GM12865 (cell line): ENCODE measurements at regions not wholly inside any gene's neighbourhood (a gene's known extent, or its start where the extent isn't known, plus 50 kb on each side); places are given as distances from the start of the nearest gene placed in this dataset.

Experiments
- DNase-seq: peaks from one replicate; pipeline ENCODE4 v3.0.0; 2010; ENCODE audit warnings: low read depth
- H3K4me3 ChIP-seq: 2 replicates; pipeline ENCODE4 v1.5.1; 2011; ENCODE audit warnings: mild to moderate bottlenecking, low read depth, low read length, control low read depth
- TF ChIP-seq, protein P1 (sequence below): IDR thresholded peaks from 2 replicates; pipeline ENCODE4 v1.5.1; 2011; ENCODE audit warnings: low read length, control low read depth, low read depth, inconsistent platforms; ENCODE audit not compliant: insufficient read depth; ENCODE audit errors: missing control alignments

DNA sequence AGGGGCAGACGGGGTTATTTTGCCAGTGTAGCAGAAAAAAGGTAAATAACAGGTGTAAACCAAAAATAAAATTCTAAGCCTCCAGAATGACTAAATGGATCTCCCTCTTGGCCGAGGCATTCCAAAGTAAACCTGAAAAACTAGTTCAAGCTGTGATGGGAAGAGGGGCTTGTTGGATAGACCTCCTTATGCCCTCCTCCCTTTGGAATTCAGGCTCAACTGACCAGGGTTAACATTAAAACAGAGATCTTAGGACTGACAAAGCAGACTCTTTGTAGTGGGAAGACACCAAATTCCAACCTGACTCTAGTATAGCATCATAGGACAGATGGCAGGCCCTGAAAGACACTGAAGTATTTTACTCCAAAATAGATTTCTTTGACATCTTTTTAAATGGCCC, 113.8 kb upstream of the ITGB1 start:
- TF ChIP-seq, protein P1, sequence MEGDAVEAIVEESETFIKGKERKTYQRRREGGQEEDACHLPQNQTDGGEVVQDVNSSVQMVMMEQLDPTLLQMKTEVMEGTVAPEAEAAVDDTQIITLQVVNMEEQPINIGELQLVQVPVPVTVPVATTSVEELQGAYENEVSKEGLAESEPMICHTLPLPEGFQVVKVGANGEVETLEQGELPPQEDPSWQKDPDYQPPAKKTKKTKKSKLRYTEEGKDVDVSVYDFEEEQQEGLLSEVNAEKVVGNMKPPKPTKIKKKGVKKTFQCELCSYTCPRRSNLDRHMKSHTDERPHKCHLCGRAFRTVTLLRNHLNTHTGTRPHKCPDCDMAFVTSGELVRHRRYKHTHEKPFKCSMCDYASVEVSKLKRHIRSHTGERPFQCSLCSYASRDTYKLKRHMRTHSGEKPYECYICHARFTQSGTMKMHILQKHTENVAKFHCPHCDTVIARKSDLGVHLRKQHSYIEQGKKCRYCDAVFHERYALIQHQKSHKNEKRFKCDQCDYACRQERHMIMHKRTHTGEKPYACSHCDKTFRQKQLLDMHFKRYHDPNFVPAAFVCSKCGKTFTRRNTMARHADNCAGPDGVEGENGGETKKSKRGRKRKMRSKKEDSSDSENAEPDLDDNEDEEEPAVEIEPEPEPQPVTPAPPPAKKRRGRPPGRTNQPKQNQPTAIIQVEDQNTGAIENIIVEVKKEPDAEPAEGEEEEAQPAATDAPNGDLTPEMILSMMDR: no peak
- no peak overlapping the region for H3K4me3 ChIP-seq
- no peak for DNase-seq

DNA sequence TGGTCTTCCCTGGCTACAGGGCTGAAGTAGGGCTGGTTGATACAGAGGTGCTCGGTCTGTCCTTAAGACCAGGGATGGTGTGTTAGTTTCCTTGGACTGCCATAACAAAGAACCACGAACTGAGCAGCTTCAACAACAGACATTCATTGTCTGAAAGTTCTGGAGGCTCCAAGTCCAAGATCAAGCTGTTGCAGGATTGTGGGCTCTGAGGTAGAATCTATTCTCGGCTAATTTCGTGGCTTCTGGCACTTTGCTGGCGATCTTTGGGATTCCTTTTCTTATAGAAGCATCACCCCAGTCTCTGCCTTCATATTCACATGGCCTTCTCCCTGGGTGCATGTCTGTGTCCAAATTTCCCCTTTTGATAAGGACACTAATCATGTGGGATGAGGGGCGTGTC, 112.1 kb upstream of the ITGB1 start:
- TF ChIP-seq, protein P1: no peak
- no peak overlapping the region for H3K4me3 ChIP-seq

GRCh38 chr10:33067917-33068316, 109.9 kb upstream of the ITGB1 start:
- no peak overlapping the region for H3K4me3 ChIP-seq
- no peak for DNase-seq
- TF ChIP-seq, protein P1: no peak

More for the DNA sequence above, 112.1 kb upstream of the ITGB1 start:
- DNase-seq: no peak

- TF ChIP-seq, protein P1: no peak
- no peak overlapping the region for H3K4me3 ChIP-seq
- DNase-seq: no peak
These were observed 109.5 kb upstream of the ITGB1 start for GRCh38 chr10:33067481-33067880.

DNA sequence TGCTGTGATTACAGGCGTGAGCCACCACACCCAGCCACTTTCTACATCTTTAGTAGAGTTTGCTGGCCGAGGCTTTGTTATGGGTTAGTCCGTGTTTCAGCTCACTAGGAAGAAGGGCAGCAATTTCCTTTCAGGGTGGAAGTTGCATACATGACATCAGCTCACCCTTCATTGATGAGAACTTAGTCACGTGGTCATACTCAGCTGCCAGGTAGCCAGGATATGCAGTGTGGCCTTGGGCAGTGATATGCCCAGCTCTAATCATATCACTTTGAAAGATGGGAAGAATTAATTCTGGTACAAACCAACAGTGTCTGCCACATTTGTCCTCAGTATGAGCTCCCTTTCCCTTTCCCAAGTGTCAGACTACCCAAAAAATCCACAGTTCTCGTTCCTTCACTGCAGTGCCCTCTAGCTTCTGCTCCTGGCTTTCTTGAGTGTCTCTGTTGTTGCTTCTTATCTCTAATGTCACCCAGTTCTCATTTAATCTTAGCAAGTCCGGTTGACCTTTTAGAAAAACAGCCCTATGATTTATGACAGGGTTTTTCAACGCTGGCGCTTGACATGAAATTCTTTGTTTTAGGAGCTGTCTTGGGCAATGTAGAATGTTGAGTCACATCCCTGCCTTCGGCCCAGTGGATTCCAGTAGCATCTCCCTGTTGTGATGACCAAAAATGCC, 108.7 kb upstream of the ITGB1 start:
- DNase-seq: no peak
- no peak overlapping the region for H3K4me3 ChIP-seq
- TF ChIP-seq, protein P1: no peak

DNA sequence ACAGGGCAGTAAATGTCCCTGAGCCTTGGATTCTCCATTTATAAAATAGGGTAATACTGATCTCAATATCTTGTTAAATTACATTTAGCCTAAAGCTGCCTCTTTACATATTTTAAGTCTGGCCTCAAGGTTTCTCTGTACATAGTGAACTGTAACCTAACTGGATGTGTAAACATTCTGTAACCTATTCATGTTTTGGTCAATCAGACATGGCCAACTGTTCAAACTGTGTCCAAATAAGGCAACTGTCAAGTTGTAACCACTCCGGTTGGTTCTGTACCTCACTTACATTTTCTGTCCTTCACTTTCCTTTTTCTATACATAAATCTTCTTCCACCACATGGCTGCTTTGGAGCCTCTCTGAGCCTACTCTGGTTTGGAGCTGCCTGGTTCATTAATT, 107.1 kb upstream of the ITGB1 start:
- no peak for DNase-seq
- no peak overlapping the region for H3K4me3 ChIP-seq
- TF ChIP-seq, protein P1: no peak

DNA sequence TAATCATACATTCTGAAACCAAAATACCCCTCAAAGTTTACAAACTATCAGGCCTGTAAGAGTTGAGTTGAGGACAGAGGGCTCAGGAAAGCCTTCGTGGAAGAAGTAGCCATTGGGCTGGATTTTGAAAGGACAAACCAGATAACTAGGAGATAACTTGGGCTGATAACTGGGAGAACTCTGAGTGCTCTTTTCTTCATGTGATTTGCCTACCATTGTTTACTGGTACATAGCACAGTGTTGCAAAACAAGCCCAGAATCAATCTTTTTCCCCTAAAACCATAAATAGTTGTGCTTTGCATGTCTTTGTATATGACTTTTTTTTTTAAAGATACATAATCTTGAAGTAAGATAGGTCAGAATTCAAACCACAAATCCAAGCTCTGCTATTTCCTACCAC, 106.7 kb upstream of the ITGB1 start:
- no peak for DNase-seq
- no peak overlapping the region for H3K4me3 ChIP-seq
- TF ChIP-seq, protein P1: no peak
